Ishikawa (cell line): ENCODE measurements at regions not wholly inside any gene's neighbourhood (a gene's known extent, or its start where the extent isn't known, plus 50 kb on each side); places are given as distances from the start of the nearest gene placed in this dataset.

Source experiments
- CEBPB ChIP-seq: IDR thresholded peaks from 2 replicates; pipeline ENCODE4 v1.6.1; 2012
- CREB1 ChIP-seq: IDR thresholded peaks from 2 replicates; pipeline ENCODE4 v1.6.1; 2012; ENCODE audit warnings: low read depth
- EGR1 ChIP-seq: IDR thresholded peaks from 2 replicates; pipeline ENCODE4 v1.6.1; 2012
- EP300 ChIP-seq: IDR thresholded peaks from 2 replicates; pipeline ENCODE4 v1.6.1; 2012; ENCODE audit warnings: borderline replicate concordance
- FOXM1 ChIP-seq: IDR thresholded peaks from 2 replicates; pipeline ENCODE4 v1.6.1; 2012; ENCODE audit warnings: low read depth, borderline replicate concordance
- MAX ChIP-seq: IDR thresholded peaks from 2 replicates; pipeline ENCODE4 v1.6.1; 2012
- NFIC ChIP-seq: IDR thresholded peaks from 2 replicates; pipeline ENCODE4 v1.6.1; 2012
- RAD21 ChIP-seq: IDR thresholded peaks from 2 replicates; pipeline ENCODE4 v1.6.1; 2012; ENCODE audit warnings: low read depth
- REST ChIP-seq: IDR thresholded peaks from 2 replicates; pipeline ENCODE4 v1.6.1; 2012; ENCODE audit warnings: low read depth, mild to moderate bottlenecking
- TAF1 ChIP-seq: IDR thresholded peaks from 2 replicates; pipeline ENCODE4 v1.6.1; 2012; ENCODE audit warnings: low read depth, mild to moderate bottlenecking
- TCF12 ChIP-seq: IDR thresholded peaks from 2 replicates; pipeline ENCODE4 v1.6.1; 2012; ENCODE audit warnings: low read depth
- TEAD4 ChIP-seq: IDR thresholded peaks from 2 replicates; pipeline ENCODE4 v1.6.1; 2012
- USF1 ChIP-seq: IDR thresholded peaks from 2 replicates; pipeline ENCODE4 v1.6.1; 2012
- YY1 ChIP-seq: IDR thresholded peaks from 2 replicates; pipeline ENCODE4 v1.6.1; 2012; ENCODE audit warnings: low read depth
- ZBTB7A ChIP-seq: IDR thresholded peaks from 2 replicates; pipeline ENCODE4 v1.6.1; 2012; ENCODE audit warnings: low read depth

GRCh38 chr3:59481776-59482400 lies 432.1 kb upstream of the CFAP20DC start:
- TF ChIP-seq ZBTB7A (no peak), RAD21 (no peak), YY1 (no peak), CREB1 (no peak), TAF1 (no peak), NFIC (no peak), USF1 (no peak), EP300 (no peak), MAX (no peak), CEBPB (no peak), EGR1 (no peak), FOXM1 (no peak), TEAD4 (no peak)

- TF ChIP-seq CEBPB (no peak), REST (no peak), TEAD4 (no peak), RAD21 (no peak), ZBTB7A (no peak), EGR1 (no peak), FOXM1 (no peak), USF1 (no peak), NFIC (no peak), MAX (no peak), TCF12 (no peak), EP300 (no peak)
These were observed 430.7 kb upstream of the CFAP20DC start for GRCh38 chr3:59480486-59480995.

GRCh38 chr3:59473636-59474035 lies 423.8 kb upstream of the CFAP20DC start:
- TF ChIP-seq FOXM1 (no peak), CEBPB (no peak), RAD21 (no peak), MAX (no peak), EGR1 (no peak), ZBTB7A (no peak), CREB1 (no peak), TCF12 (no peak), NFIC (no peak), REST (no peak), EP300 (no peak), TAF1 (no peak), TEAD4 (no peak)

- TF ChIP-seq FOXM1 = no peak
- no peak for TF ChIP-seq MAX
- TF ChIP-seq CREB1 = no peak
- TF ChIP-seq TEAD4 = no peak
These were observed 422.7 kb upstream of the CFAP20DC start for GRCh38 chr3:59472541-59472940.

- no peak for TF ChIP-seq TCF12
- TF ChIP-seq EGR1 = no peak
- TF ChIP-seq TEAD4 = no peak
- no peak for TF ChIP-seq ZBTB7A
- no peak for TF ChIP-seq REST
- TF ChIP-seq MAX = no peak
- TF ChIP-seq CEBPB = no peak
- no peak for TF ChIP-seq RAD21
- no peak for TF ChIP-seq NFIC
- no peak for TF ChIP-seq FOXM1
- no peak for TF ChIP-seq YY1
- no peak for TF ChIP-seq CREB1
- no peak for TF ChIP-seq USF1
- no peak for TF ChIP-seq TAF1
- TF ChIP-seq EP300 = no peak
These were observed 420.3 kb upstream of the CFAP20DC start for GRCh38 chr3:59469948-59470723.
